GM12872 (cell line): ENCODE measurements at regions not wholly inside any gene's neighbourhood (a gene's known extent, or its start where the extent isn't known, plus 50 kb on each side); places are given as distances from the start of the nearest gene placed in this dataset.

Source experiments
- CTCF ChIP-seq: IDR thresholded peaks from 3 replicates; pipeline ENCODE4 v1.5.1; 2011; ENCODE audit warnings: low read depth, mild to moderate bottlenecking, low read length, moderate library complexity; ENCODE audit not compliant: insufficient read depth

DNA sequence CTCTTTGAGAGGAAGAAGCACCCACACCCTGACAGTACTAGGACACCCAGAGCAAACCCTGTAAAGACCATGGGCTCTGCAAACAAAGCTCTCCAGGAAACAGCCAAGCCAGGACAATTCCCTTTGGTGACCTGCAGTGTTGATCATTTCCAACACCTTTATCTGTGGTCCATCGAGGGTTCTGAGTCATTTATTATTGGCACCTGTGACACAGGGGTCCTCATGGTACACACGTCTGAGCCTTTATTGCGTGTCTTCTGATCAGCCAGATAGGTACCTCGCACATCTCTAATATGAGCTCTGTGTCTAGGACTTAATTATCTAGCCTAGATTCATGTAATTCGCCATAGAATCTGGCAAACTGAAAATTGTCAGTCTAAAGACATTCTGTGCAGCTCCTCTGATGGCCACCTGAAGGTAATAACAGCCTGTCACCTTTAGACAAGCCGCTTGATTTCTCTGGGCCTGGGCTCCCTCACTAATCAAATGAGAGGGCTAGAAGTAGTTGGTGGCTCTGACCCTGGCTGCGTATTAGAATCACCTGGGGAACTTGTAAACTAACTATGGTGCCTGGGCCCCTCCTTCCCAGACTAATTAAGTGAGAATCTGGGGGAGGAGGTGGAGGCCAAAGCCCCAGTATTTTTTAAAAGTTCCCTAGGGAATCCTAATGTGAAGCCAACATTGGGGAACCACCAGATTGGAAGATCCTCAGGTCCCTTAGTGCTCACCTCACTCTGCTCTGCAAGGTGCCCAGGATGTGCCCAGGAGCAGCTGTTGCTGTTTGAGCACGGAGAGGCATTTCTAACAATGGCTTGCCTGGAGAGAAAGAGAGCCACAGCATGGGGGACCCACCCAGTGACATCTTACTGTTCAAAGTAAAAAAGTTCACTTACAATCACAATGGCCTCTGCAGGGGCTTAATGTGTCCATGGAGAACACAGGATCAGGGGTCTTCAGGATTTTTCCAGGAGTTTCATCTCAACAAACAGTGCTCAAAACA is 122.0 kb upstream of the ARID1B start:
- TF ChIP-seq CTCF = no peak

DNA sequence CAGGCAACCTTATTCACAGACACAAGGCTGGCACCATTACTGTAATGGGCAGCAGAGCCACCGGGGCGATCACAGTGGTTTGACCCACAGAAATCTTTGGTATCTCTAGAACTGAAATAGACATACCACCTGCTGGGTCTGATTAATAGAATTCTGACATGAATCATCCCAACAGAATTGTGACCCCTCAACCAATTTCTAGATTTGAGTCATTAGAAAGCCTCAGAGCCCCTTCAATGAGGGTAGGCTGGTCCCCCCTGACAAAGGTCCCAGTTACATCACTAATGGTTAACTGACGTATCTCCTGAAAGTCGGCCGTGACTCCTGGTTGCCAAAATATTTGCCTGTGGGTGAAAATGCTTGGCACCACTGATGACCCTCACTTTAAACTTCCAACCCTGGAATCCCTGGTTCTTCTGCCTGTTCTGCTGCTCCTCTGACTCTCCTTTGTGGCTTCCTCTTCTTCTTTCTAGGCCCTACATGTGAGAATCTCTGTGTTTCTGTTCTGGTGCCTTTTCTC is 124.9 kb upstream of the ARID1B start:
- no peak for TF ChIP-seq CTCF

DNA sequence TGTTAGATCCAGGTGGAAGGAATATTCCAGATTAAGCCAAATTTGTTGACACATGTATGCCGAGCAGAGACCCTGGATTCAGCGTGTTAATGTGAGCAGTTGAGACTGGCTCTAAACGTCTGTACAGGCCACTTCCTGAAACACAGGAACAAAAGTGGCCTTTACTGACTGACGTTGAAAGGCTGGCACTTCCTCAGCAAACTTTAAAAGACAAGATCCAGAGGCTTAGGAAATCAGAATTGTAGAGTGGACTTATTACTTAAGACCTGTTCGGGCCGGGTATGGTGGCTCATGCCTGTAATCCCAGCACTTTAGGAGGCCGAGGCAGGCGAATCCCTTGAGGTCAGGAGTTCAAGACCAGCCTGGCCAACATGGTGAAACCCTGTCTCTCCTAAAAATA is 125.7 kb upstream of the ARID1B start:
- TF ChIP-seq CTCF = no peak

DNA sequence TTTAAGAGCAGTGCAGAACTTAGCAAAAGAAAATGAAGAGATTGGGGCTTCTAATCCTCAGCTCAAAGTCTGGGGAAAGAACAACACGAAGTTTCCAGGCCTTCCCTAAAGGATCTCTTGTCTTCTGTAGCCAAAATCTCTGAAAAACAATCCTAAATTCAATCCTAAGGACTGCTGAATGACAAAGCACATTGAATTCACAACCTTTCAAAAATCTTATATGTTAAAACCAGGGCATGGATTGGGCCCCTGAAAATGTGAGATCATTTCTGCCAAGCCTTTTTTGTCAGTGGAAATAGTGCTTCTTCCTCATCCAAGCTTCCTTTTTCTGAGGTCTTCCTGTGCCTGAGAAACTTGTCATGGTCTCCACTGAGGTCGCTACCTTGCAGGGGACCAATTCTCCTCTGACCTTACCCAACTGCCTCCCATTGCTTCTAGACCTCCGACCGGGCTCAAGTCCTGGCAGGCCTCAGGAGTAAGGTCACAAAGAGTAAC is 126.2 kb upstream of the ARID1B start:
- TF ChIP-seq CTCF = no peak

- no peak for TF ChIP-seq CTCF
Measured at GRCh38 chr6:156648616-156649015, 128.6 kb upstream of the ARID1B start.

DNA sequence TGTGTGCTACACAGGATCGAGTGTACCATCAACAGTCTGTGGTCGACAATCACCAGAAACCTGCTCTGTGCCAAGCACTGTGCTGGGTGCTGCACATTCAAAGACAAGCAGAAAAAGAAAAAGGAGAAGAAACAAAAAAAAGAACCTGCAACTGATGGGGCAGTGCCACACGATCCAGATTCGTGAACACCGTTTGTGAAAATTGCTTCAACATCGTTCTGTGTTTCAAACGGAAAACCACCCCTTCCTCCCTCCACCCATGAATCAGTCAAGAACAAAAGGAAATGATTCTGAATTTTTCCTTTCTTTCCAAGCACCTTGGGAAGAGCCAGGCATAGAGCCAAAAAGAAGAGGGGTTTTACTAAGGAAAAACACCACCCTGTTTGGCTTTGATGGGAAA is 129.2 kb upstream of the ARID1B start:
- no peak for TF ChIP-seq CTCF

DNA sequence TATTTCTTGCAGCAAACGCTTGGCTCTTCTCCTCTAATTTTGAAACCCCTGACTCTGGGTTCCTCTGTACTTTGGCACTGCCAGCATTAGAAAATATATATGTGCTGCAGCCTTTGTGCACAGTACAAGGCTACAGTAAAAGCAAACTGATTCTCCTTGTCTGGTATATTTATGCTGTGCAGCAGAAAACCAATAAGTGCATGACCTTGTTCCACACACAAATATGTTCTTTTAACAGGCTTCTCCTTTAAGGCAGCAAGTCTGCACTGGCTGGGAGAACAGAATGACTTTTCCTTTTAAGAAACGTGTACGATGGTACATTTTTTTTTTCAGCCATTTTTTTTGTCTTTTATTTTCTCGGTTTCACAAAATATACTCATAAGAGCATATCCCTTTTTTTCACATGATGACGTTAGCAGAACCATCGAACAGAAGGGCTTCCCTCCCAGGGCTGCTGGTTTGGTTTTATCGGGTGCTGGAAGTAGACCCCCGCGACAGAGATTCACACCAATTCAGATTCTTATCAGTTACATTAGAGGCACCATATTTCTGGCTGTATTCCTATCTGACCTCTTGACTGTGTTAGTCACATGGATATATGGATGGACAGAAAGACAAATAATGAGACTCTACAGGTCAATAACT is 129.9 kb upstream of the ARID1B start:
- TF ChIP-seq CTCF = no peak
